ENCODE measurements at regions not wholly inside any gene's neighbourhood (a gene's known extent, or its start where the extent isn't known, plus 50 kb on each side); places are given as distances from the start of the nearest gene placed in this dataset.

DNA sequence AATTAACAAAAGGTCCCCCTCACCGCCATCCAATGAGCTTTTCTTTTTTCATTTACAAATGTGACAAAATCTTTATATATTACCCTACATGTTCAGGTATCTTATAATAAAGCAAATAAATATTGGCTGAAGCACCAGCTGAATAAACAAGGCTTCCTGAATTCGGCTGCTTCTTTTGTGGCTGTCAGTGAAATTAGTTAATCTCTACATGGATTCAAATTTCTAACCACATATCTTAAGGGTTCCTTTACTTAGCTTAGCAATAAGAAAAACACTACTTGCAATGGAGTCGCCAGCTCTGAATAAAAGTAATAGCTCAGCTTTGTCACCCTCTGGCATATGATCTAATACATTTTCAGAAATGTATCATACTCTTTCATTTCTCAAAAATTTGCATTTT lies 104.3 kb downstream of the CCNA1 start:
- no peak for DNase-seq
- no peak overlapping the region for H3K27ac ChIP-seq
- TF ChIP-seq POLR2A (IDR thresholded peaks at IDR 0.05), result no peak
- TF ChIP-seq, protein P1, sequence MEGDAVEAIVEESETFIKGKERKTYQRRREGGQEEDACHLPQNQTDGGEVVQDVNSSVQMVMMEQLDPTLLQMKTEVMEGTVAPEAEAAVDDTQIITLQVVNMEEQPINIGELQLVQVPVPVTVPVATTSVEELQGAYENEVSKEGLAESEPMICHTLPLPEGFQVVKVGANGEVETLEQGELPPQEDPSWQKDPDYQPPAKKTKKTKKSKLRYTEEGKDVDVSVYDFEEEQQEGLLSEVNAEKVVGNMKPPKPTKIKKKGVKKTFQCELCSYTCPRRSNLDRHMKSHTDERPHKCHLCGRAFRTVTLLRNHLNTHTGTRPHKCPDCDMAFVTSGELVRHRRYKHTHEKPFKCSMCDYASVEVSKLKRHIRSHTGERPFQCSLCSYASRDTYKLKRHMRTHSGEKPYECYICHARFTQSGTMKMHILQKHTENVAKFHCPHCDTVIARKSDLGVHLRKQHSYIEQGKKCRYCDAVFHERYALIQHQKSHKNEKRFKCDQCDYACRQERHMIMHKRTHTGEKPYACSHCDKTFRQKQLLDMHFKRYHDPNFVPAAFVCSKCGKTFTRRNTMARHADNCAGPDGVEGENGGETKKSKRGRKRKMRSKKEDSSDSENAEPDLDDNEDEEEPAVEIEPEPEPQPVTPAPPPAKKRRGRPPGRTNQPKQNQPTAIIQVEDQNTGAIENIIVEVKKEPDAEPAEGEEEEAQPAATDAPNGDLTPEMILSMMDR (IDR thresholded peaks at IDR 0.05), result no peak
- H3K36me3 ChIP-seq, result no peaks in the 10 kb centered on the region
- intact Hi-C loops (cut with DNase I; ENCODE audit: low total_unique reads), result no loop called here
- H3K27me3 ChIP-seq, result no peaks in the 10 kb centered on the region
- H3K4me1 ChIP-seq, result no peaks in the 10 kb centered on the region
- H3K4me3 ChIP-seq, result no peak overlapping the region
- H3K9me3 ChIP-seq, result peaks cover 0 to 8% of the 10 kb centered on the region in 2 donors

DNA sequence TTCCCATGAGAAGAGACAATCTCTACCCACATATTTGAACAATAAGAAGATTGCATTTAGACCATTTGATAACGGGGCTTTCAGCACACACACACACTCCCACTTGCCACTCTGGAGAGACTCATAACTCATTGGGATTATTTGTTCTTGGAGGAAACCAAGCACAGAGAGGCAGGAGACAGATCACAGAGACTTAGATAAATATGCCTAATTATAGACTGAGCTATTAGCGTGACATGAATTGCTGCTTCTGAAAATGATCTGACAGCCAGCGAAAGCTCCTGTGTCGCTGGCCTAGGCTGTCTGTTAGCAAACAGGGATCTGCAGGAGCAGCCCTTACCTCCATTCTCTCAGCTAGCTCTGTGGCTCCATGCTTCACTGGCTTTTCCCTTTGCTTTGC lies 111.4 kb downstream of the CCNA1 start:
- Histone ChIP-seq H3K36me3 (no peaks in the 10 kb centered on the region), H3K27me3 (no peaks in the 10 kb centered on the region), H3K9me3 (peaks cover 0 to 5% of the 10 kb centered on the region in 2 donors), H3K4me3 (no peak overlapping the region), H3K4me1 (no peaks in the 10 kb centered on the region), H3K27ac (no peak overlapping the region)
- intact Hi-C loops (cut with DNase I; ENCODE audit: low total_unique reads), result no loop called here
- TF ChIP-seq, protein P1 (IDR thresholded peaks at IDR 0.05), result no peak
- no peak for TF ChIP-seq POLR2A (IDR thresholded peaks at IDR 0.05)
- no peak for DNase-seq

DNA sequence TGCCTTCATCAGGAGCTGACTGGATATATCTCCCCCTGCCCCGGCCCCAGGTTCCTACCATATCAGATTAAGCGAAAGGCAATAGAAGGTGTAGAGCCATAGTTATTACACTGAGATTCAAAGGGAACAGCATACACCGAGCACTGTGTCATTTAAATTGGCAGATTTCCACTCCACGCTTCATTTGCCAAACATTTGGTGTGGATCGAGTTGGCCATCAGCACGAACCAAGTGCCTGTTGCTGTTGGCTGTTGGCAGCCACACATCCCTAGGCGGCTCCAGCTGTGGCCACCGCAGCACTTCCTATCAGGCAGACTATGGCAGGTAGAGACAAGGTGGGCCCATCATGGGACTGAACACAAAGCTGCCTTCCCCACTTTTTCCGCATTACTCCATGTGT lies 115.8 kb downstream of the CCNA1 start:
- intact Hi-C loops (cut with DNase I; ENCODE audit: low total_unique reads), result no loop called here
- no peak for TF ChIP-seq POLR2A (IDR thresholded peaks at IDR 0.05)
- TF ChIP-seq, protein P1 (IDR thresholded peaks at IDR 0.05), result no peak
- DNase-seq, result no peak
- no peak overlapping the region for H3K4me3 ChIP-seq
- H3K9me3 ChIP-seq, result no peaks in the 10 kb centered on the region
- H3K27ac ChIP-seq, result no peak overlapping the region
- H3K27me3 ChIP-seq, result no peaks in the 10 kb centered on the region
- no peaks in the 10 kb centered on the region for H3K36me3 ChIP-seq
- H3K4me1 ChIP-seq, result no peaks in the 10 kb centered on the region

DNA sequence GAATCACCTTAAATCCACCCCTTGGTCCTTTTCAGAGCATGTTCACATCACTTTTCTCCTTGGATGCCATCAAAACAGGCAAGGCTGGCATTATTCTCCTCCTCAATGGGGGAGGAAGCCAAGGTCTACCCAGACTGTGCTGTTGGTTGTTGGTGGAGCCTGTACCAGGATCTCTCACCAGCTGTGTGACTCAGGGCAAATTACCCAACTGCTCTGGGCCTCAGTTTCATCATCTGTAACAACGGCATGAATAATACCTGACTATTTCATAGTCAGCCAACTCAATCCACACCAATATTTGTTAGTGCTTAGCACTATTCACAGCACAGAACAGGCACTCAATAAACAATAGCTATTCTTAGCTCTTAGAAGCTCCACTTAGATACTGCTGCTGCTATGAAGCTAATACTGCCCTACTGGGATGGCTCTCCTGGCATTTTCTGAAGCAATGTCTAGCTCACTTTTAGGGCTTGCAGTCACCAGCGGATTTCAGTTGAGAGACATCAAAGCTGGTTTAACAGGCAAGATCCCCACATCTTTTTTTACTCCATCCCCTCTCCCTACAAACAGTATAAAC lies 116.9 kb downstream of the CCNA1 start:
- no peak for DNase-seq
- TF ChIP-seq, protein P1 (IDR thresholded peaks at IDR 0.05), result no peak
- no peak for TF ChIP-seq POLR2A (IDR thresholded peaks at IDR 0.05)
- H3K27ac ChIP-seq, result no peak overlapping the region
- no peak overlapping the region for H3K4me3 ChIP-seq
- H3K9me3 ChIP-seq, result no peaks in the 10 kb centered on the region
- intact Hi-C loops (cut with DNase I; ENCODE audit: low total_unique reads), result no loop called here
- no peaks in the 10 kb centered on the region for H3K36me3 ChIP-seq
- H3K27me3 ChIP-seq, result no peaks in the 10 kb centered on the region
- H3K4me1 ChIP-seq, result no peaks in the 10 kb centered on the region

DNA sequence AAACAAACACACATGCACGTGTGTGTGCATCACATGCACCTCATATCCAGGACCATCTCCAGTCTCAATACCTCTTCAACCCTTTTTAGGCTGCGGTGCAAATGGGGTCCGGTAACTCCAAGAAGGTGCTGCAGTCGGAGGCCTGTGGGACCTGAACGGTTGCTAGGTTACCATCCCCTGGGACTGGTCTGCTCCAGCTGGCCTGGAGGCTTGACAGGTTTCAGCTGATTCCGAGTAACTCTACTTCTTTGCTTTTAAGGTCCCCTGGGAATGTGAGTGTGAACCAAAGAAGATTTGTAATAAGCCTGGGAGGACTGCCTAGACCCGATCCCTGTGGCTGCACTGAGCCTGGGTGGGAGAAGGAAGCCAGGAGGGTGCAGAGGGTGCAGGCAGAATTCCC lies 117.5 kb downstream of the CCNA1 start:
- Histone ChIP-seq H3K36me3 (no peaks in the 10 kb centered on the region), H3K4me1 (no peaks in the 10 kb centered on the region), H3K27me3 (no peaks in the 10 kb centered on the region), H3K9me3 (no peaks in the 10 kb centered on the region), H3K4me3 (no peak overlapping the region), H3K27ac (no peak overlapping the region)
- intact Hi-C loops (cut with DNase I; ENCODE audit: low total_unique reads), result no loop called here
- TF ChIP-seq POLR2A (IDR thresholded peaks at IDR 0.05), result no peak
- no peak for DNase-seq

DNA sequence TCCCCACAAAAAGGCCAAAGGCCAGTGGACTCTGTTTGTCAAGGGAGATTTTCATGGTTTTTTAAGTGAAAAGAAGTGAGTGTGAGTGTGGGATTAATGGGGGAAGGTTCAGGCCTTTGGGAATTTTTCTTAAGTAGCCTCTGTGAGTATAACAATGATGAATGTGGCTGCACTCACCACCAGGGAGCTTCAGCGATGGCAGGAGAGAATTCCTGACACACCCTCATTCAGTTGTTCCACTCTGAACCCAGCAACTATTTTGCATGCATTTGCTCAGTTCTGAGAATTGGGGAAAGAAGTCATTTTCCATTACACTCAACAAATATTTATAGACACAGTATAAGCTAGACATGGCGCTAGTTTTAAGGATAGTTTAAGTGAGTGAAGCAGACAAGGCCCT lies 117.9 kb downstream of the CCNA1 start:
- H3K4me3 ChIP-seq, result no peak overlapping the region
- TF ChIP-seq, protein P1 (IDR thresholded peaks at IDR 0.05), result no peak
- no peak for TF ChIP-seq POLR2A (IDR thresholded peaks at IDR 0.05)
- no peaks in the 10 kb centered on the region for H3K4me1 ChIP-seq
- no peaks in the 10 kb centered on the region for H3K36me3 ChIP-seq
- DNase-seq, result no peak
- intact Hi-C loops (cut with DNase I; ENCODE audit: low total_unique reads), result no loop called here
- no peak overlapping the region for H3K27ac ChIP-seq
- H3K27me3 ChIP-seq, result no peaks in the 10 kb centered on the region
- H3K9me3 ChIP-seq, result no peaks in the 10 kb centered on the region

Measured in uterus (tissue), 3 donors.